Muscle of arm (tissue), 1 donor: ENCODE measurements at regions not wholly inside any gene's neighbourhood (a gene's known extent, or its start where the extent isn't known, plus 50 kb on each side); places are given as distances from the start of the nearest gene placed in this dataset.
"Not testable (repeated sequence)": the region's sequence is repeated elsewhere in the genome, so short reads cannot be mapped to it uniquely, and the experiment has no call there.

Experiments used
- DNase-seq: peaks from one replicate; pipeline ENCODE4 v3.0.0-alpha.2; 2013

- DNase-seq: no peak
Observed at GRCh38 chr6:19892260-19892659, 55.1 kb downstream of the ID4 start.

DNA sequence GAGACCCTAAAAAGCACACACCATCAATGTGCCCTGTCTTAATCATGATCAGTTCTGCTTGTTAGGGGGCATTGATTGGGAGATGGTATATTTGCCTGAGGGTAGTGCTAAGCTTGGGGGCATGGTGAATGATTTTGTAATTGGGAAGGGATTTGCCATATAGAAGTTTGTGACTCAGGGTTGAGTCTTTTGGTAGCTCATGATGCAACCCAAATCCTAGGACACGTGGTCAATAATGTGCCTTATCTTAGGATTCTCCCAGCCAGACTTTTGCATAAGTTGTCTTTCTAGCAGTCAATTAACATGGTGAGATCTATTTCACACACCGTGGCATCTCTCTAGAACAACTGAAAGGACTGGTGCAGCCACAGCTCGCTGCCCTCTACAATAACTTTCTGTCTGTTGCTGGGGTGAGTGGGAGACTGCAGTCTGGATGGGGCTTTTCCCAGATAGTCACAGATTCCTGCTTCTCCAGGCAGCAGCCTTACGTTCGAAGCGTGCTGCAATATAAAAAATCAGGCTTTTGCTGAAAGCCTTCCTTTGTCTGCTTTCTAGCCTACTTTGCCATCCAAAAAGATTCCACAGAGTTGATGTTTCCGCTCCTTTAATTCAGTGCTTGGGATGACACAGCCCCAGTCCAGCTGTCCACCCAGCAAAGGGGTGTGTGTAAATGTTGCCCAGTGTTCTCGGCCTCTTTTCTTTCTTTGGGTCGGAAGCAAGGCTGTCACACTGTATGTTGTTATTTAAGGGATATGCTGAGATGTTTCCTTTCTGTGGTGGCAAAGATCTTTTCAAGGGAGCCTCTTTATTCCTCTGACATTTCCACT, 58.9 kb downstream of the ID4 start:
- DNase-seq: no peak

DNA sequence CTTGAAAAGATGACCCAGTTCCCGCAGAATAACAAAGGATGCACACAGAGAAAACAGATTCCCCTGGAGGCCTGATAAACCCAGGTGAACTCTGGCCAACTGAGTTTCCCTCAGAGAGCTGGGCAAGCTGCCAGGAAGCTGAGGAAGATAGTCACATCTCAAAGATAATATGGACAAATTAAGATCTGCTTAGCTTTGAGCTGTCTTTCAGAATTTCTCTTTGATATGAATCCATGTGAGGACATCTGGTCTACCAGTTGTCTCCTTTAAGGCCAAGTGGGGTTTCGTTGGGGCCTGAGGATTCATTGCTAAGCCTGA, 59.5 kb downstream of the ID4 start:
- DNase-seq: no peak

DNA sequence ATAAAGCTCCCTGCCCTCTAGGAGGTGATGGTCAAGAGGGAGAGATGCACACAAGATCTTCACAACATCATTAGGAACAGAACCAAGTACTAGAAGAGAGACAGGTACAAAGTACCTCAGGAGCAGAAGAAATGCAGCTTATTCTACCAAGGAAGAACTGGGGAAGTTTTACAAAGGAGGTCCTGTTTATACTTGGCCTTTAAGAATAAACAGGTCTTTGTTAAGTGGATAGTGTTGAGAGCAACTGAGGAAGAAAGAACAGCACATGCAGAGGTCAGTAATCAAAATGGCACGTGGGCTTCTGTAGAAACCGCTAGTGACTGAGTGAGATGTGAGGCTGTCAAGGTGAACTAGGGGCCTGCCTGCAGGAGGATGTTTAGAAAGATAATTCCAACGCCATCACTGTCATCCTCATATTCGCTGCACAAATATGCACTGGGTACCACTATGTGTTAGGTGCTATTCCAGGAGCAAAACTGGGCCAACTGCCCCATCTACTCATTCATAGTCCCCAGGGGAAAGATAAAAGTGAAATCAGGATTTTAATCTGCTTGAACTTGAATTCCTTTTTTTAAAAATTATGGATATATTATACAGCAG, 61.1 kb downstream of the ID4 start:
- no peak for DNase-seq

DNA sequence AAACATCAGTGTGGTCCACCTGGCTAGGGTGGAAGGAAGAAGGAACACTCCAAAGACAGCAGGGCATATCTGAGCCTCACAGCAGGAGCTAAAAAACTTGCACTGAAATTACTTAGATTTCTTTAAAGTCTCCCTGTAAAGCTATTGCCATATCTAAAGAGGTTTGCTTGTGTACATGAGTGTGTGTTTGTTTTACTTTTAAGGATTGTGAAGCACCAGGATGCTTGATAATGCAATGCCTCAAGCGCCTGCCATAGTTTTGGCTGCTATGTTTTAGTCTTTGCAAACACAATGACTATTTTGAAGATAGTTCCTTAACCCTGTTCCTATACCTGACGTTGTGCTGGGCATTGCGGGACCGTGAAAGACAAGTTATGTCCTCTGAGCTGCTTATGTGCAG, 65.0 kb downstream of the ID4 start:
- no peak for DNase-seq

DNA sequence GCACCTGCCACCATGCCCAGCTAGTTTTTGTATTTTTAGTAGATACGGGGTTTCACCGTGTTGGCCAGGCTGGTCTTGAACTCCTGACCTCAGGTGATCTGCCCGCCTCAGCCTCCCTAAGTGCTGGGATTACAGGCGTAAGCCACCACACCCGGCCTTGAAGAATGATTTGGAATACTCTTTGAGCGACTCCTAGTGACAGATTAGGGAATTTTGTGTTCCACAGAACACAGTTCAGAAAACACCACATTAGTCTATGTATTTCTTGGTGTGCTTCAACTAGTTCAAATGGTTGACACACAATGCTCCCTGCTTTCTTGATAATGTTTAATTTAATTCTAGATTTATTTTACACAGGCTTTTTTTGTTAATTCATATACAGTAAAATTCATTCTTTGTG, 67.2 kb downstream of the ID4 start:
- not testable (repeated sequence) for DNase-seq

DNA sequence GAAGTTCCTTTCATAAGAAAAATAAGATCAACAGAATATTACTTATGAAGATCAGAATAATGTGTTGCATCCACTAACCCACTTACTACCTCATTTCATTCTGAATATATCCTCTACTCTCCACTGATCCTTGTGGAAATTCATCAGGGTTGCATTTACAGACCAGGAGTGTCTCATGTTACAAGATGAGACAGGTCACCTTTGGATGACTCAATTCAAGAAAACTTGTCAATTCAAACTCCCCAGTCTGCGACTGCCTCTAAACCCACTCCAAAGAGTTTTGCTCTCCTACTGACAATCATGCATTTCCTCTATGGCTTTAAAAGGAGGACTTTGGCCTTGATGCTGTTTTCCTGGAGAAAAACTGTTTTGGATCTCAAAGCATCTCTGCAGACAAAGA, 68.4 kb downstream of the ID4 start:
- no peak for DNase-seq

DNA sequence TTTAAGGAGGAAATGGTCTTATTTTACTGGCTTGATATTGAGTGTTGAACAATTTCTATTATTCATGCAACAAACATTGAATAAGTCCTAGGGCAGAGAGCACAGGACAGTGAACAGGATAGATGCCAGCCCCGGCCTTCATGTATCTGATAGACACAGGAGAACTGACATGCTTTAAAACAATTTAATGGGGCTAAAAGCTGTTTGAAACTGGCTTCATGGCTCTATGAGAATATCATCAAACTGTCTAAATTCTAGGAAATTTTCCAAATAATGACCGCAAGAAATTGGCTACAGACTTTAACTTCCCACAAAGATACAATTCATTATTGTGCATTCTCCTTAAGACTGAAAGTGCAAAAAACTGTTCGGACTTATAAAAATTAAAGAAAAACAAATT, 69.0 kb downstream of the ID4 start:
- peak; percentile 47 for DNase-seq

GRCh38 chr6:19911223-19911622, 74.1 kb downstream of the ID4 start:
- no peak for DNase-seq

GRCh38 chr6:19918436-19918835, 81.3 kb downstream of the ID4 start:
- no peak for DNase-seq

DNA sequence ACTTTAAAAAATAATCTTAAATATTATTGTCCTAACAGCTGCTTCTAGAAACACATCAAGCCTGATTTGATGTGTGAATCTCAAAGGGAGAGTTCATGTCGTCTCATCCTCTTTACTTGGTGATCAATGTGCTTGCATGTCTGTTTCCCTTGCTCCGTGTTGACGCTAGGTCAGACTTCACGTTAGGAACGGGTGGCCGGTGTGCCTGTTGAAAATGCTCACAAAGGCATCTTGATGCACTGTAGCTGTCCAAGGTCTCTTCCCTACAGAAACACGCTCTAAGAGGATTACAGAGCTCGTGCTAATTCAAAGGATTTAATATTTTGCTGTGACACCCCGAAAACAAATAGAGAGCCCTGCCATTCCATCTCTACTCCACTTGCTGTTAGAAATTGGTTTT, 84.6 kb downstream of the ID4 start:
- no peak for DNase-seq

DNA sequence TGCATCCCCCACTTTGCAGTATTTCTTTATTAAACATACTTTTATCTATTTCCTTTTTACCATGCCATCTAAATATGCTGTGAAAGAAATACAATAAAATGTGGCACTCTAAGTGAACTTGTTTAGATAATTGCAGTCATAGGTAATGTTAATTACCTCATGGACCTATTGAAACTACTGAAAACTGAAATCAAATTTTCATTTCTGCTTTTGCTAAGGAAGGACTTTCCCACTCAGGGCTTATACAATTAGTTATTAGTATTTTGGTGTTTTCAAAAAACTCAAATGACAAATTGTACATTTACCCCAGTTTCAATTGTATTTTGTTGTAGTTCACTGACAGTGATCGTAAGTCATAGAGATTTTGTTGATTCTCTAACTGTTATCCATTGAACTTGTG, 88.4 kb downstream of the ID4 start:
- no peak for DNase-seq

DNA sequence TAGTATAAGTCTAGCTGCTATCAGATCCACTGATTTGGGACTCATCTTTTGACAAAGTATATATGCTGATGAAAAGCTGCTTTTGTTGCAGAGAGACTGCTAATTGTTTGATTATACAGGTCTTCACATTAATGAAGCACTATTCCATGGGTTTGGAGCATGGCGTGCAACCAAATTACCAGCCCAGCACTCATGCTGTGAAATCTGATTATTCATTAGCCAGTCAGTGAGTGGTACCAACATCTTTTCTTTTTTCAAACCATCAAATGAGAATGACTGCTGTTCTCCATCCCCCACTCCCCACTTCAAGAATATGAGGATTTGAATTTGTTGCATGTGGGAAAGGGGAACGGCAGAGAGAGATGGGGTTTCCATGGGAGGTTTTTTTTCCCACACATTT, 91.3 kb downstream of the ID4 start:
- no peak for DNase-seq

GRCh38 chr6:19929312-19929711, 92.1 kb downstream of the ID4 start:
- DNase-seq: no peak

DNA sequence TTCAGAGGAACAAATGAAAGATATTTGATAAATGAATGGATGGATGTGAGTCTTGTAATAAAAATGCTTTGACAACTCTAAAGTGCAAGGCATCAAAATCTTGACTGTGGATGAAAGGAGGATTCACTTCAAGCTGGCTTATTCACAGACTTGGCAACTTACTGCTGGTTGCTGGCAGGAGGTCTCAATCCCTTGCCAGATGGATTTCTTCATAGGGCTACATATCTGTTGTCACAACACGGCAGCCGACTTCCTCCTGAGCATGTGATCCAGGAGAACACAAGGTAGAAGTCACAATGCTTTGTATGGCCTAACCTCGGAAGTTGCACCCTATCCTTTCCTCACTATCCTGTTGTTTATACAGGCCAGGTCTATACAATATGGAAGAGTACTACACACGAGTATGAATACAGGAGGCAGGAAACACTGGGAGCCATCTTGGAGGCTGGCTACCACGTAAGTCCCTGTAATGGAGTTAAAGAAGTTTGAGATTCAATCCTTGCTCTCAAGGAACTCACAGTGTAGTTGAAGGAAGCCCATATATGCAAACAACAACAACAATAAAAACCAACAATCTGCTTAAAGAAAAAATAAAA, 97.9 kb downstream of the ID4 start:
- DNase-seq: no peak

DNA sequence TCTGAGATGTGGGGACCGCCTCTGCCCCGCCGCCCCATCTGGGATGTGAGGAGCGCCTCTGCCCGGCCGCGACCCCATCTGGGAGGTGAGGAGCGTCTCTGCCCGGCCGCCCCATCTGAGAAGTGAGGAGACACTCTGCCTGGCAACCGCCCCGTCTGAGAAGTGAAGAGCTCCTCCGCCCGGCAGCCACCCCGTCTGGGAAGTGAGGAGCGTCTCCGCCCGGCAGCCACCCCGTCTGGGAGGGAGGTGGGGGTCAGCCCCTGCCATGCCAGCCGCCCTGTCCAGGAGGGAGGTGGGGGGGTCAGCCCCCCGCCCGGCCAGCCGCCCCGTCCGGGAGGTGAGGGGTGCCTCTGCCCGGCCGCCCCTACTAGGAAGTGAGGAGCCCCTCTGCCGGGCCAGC, 102.2 kb downstream of the ID4 start:
- not testable (repeated sequence) for DNase-seq

DNA sequence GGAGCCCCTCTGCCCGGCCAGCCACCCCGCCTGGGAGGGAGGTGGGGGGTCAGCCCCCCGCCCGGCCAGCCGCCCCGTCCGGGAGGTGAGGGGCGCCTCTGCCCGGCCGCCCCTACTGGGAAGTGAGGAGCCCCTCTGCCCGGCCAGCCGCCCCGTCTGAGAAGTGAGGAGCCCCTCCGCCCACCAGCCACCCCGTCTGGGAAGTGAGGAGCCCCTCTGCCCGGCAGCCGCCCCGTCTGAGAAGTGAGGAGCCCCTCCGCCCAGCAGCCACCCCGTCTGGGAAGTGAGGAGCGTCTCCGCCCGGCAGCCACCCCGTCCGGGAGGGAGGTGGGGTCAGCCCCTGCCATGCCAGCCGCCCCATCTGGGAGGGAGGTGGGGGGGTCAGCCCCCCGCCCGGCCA, 102.8 kb downstream of the ID4 start:
- not testable (repeated sequence) for DNase-seq

DNA sequence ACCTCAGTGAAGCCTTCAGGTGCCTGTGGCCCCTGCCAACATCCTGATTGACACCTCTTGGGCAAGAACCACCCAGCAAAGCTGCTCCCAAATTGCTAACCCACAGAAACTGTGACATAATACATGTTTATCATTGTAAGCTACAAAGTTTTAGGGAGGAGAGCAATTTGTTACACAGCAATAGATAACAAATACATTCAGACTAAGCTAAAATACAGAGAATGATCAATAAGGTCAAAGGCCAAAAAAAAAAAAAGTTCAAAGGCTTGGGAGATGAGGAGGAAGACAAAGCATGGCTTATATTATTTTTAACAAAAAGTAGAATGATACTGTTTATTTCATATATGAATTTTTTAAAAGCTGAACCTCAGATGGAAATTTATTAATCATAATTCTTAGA, 105.9 kb downstream of the ID4 start:
- DNase-seq: no peak

DNA sequence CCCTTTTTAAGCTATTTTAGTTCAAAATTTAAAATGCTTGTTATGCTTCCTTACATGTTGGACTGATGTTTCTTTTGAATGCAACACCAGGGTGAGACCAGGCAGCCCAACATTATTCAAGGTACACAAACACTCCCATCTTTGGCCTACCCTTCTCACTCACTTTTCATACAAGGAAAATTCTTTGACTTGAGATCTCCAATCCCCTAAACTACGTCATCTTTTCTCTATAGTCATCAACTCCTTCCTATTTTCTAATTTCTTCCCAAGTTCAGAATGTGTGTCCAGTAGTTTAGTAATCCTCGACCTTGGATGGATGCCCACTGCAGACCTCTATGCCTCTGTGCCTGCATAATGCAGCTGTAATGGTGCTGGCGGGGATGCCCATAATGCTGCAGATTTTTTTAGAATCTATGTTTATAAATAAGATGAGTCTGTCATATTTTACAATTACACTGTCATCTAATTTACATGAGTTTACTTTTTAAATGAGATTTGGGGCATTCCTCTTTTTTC, 108.7 kb downstream of the ID4 start:
- no peak for DNase-seq

- no peak for DNase-seq
Observed at GRCh38 chr6:19949155-19949554, 112.0 kb downstream of the ID4 start.

DNA sequence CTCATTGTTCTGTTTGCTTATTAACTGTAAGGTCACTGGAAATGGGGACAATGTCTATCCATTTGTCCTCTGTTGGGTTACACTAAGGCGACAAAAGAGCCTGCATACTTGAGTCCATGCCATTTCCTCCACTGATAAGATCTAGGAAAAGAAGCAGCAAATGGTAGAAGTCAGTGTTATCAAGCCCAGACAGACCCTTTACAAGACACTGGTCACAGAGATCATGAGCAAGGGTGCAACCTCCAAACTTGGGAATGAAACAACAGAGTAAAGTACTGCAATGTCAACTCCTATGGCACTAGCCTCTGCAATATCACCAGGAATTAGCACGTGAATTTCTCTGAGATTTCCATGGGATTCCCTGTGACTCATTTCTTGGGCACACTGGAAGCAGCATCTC, 126.9 kb downstream of the ID4 start:
- DNase-seq: no peak

- no peak for DNase-seq
Observed at GRCh38 chr6:19968201-19968600, 131.0 kb downstream of the ID4 start.

- DNase-seq: no peak
Observed at GRCh38 chr6:19972221-19972620, 135.1 kb downstream of the ID4 start.
